ENCODE measurements at regions not wholly inside any gene's neighbourhood (a gene's known extent, or its start where the extent isn't known, plus 50 kb on each side); places are given as distances from the start of the nearest gene placed in this dataset.

DNA sequence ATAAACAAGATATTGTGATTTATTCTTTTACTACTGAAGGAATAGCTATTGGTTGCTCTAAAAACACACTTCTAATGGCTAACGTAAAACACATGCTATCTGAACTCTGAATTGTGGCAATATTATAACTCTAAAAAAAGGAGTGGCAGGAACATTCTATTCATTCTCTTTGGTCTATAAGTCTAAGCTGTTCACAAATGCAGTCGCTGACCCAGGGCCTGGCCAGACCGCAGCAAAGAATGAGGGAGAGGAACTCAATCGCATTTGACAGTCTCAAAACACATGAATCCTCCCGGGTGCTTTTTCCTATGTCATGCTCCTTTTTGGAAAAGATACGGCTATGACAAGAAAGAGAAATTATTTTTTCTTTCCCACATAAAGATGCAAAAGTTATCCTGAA, 651.6 kb upstream of the PITX2 start:
- Histone ChIP-seq H3K27me3 (no peaks in the 10 kb centered on the region), H3K36me3 (no peaks in the 10 kb centered on the region), H3K4me1 (no peaks in the 10 kb centered on the region), H3K27ac (no peak overlapping the region), H3K4me3 (no peak overlapping the region), H3K9me3 (no peaks in the 10 kb centered on the region)
- TF ChIP-seq POLR2A (IDR thresholded peaks at IDR 0.05) (no peak), POLR2AphosphoS5 (IDR thresholded peaks at IDR 0.05) (no peak), EP300 (IDR thresholded peaks at IDR 0.05) (no peak)
- TF ChIP-seq, protein P1, sequence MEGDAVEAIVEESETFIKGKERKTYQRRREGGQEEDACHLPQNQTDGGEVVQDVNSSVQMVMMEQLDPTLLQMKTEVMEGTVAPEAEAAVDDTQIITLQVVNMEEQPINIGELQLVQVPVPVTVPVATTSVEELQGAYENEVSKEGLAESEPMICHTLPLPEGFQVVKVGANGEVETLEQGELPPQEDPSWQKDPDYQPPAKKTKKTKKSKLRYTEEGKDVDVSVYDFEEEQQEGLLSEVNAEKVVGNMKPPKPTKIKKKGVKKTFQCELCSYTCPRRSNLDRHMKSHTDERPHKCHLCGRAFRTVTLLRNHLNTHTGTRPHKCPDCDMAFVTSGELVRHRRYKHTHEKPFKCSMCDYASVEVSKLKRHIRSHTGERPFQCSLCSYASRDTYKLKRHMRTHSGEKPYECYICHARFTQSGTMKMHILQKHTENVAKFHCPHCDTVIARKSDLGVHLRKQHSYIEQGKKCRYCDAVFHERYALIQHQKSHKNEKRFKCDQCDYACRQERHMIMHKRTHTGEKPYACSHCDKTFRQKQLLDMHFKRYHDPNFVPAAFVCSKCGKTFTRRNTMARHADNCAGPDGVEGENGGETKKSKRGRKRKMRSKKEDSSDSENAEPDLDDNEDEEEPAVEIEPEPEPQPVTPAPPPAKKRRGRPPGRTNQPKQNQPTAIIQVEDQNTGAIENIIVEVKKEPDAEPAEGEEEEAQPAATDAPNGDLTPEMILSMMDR (IDR thresholded peaks at IDR 0.05): no peak
- DNase-seq (ENCODE audit: low spot score in 2 of 2): no peak
- 79% methylated on average over 6 of the region's 6 CpGs for WGBS

DNA sequence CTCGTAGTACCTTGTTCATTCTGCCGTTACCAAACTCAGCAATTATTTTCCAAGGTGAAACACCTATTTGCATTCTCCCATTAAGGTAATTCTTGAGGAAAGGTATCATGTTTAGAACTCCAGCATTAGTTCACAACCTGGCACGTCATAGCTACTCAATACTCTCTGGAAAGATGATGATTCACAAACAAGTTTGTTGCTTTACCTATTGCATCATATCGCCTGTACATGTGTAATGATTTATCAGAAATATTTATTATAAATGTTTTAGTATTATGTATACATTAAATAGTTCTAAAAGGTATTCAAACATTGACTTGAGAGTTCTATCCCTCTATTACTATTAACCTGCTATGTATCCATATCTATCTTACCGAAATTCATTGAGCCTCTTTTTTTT, 658.3 kb upstream of the PITX2 start:
- 87% methylated on average over 5 of the region's 5 CpGs for WGBS
- Histone ChIP-seq H3K36me3 (no peaks in the 10 kb centered on the region), H3K27ac (no peak overlapping the region), H3K27me3 (no peaks in the 10 kb centered on the region), H3K9me3 (no peaks in the 10 kb centered on the region), H3K4me1 (no peaks in the 10 kb centered on the region), H3K4me3 (no peak overlapping the region)
- TF ChIP-seq POLR2AphosphoS5 (IDR thresholded peaks at IDR 0.05): no peak
- TF ChIP-seq POLR2A (IDR thresholded peaks at IDR 0.05): no peak
- no peak for TF ChIP-seq EP300 (IDR thresholded peaks at IDR 0.05)
- TF ChIP-seq, protein P1 (IDR thresholded peaks at IDR 0.05): no peak
- DNase-seq (ENCODE audit: low spot score in 2 of 2): no peak

DNA sequence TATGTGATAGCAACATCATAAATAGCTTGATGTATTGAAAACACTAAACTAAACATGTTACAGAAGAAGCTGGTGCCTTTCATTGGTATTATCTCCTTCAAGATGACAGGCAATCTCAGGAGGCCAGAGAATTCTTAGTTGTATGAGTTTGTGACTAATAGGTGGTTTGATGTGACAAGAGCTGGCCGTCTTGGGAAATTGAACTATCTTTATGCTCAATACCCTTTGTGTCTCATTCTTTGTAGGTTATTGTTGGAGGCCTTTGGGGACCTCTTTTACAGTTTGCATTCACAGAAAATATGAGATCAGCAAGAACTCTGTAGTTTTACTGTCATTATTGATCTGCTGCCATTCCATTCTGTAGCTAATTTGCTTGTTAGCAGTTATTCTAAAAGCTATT, 659.2 kb upstream of the PITX2 start:
- 64% methylated on average over 1 of the region's 1 CpG for WGBS
- no peaks in the 10 kb centered on the region for H3K36me3 ChIP-seq
- no peak overlapping the region for H3K4me3 ChIP-seq
- TF ChIP-seq, protein P1 (IDR thresholded peaks at IDR 0.05): no peak
- TF ChIP-seq EP300 (IDR thresholded peaks at IDR 0.05): no peak
- H3K27me3 ChIP-seq: no peaks in the 10 kb centered on the region
- H3K4me1 ChIP-seq: no peaks in the 10 kb centered on the region
- no peak overlapping the region for H3K27ac ChIP-seq
- H3K9me3 ChIP-seq: no peaks in the 10 kb centered on the region
- no peak for DNase-seq (ENCODE audit: low spot score in 2 of 2)

DNA sequence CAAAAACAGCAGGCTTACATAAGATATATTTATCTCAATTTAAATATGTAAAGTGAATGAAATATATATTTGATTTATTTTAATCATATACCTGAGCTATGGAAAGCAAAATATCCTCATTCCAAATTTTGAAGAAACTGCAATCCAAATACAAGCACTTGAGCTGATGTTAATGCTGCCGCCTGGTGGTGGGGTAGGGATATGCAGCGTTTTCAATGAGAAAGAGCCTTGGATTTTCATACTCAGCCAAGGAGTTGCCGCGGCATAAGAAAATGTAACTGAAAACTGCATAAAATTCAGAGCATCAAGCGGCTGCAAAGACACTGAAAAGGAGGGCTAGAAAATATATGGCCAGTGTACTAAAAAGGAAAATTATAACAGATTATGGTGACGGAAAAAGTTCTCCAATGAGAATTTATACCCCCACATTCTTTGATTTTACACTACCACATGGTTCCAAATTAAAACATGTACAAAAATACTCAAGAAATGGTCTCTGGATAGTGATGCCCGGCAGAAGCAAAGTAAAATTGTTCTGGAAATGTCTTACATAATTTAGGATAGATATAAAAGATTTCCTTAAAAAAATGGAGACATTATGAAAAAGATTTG, 660.3 kb upstream of the PITX2 start:
- Histone ChIP-seq H3K4me3 (no peak overlapping the region), H3K27ac (no peak overlapping the region), H3K36me3 (no peaks in the 10 kb centered on the region), H3K4me1 (no peaks in the 10 kb centered on the region), H3K27me3 (no peaks in the 10 kb centered on the region), H3K9me3 (no peaks in the 10 kb centered on the region)
- peak; percentile 60 to 76 for DNase-seq (ENCODE audit: low spot score in 2 of 2)
- no peak for TF ChIP-seq POLR2A (IDR thresholded peaks at IDR 0.05)
- TF ChIP-seq, protein P1 (IDR thresholded peaks at IDR 0.05): peak; percentile 61 to 70
- WGBS: 31% methylated on average over 7 of the region's 7 CpGs

DNA sequence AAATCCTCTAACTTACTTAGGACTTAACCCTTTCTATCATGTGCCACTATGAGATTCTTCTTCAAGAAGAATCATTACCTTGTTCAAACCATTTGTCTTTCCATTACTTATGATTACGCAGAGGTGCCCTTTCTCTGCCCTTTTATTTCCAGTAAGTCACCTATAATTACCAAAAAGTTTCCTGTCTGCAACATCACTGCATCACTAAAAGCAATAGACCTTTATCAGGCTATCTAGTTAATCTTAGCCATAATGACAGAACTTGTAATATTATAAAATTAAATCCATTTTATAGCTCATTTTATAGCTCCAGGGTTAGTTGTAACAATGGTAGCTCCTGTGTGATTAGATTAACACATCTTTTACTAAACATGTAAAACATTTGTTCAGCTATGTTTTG, 673.6 kb upstream of the PITX2 start:
- Histone ChIP-seq H3K9me3 (no peaks in the 10 kb centered on the region), H3K27ac (no peak overlapping the region), H3K27me3 (no peaks in the 10 kb centered on the region), H3K36me3 (no peaks in the 10 kb centered on the region), H3K4me3 (no peak overlapping the region), H3K4me1 (no peaks in the 10 kb centered on the region)
- TF ChIP-seq, protein P1 (IDR thresholded peaks at IDR 0.05): no peak
- TF ChIP-seq POLR2A (IDR thresholded peaks at IDR 0.05) (no peak), EP300 (IDR thresholded peaks at IDR 0.05) (no peak), POLR2AphosphoS5 (IDR thresholded peaks at IDR 0.05) (no peak)
- 97% methylated on average over 1 of the region's 1 CpG for WGBS
- DNase-seq (ENCODE audit: low spot score in 2 of 2): no peak

Measured in suprapubic skin (tissue), 4 donors.